HEK293 (cell line): ENCODE measurements at regions not wholly inside any gene's neighbourhood (a gene's known extent, or its start where the extent isn't known, plus 50 kb on each side); places are given as distances from the start of the nearest gene placed in this dataset.

Experiments used
- CTCF ChIP-seq: fragments of 450-650 bp; formaldehyde crosslinking; IDR thresholded peaks from 2 replicates; pipeline ENCODE4 v1.5.1; 2016; ENCODE audit warnings: missing biosample characterization, missing genetic modification characterization
- ZNF133 ChIP-seq: fragments of 450-650 bp; formaldehyde crosslinking; IDR thresholded peaks from 2 replicates; pipeline ENCODE4 v1.5.1; 2016; ENCODE audit warnings: missing biosample characterization, missing genetic modification characterization
- ZNF175 ChIP-seq: fragments of 450-650 bp; formaldehyde crosslinking; IDR thresholded peaks from 2 replicates; pipeline ENCODE4 v1.5.1; 2016; ENCODE audit warnings: missing biosample characterization, missing genetic modification characterization
- ZNF184 ChIP-seq: fragments of 450-650 bp; IDR thresholded peaks from 2 replicates; pipeline ENCODE4 v1.5.1; 2018; ENCODE audit warnings: missing biosample characterization, mild to moderate bottlenecking, missing genetic modification characterization
- TF ChIP-seq, protein P1 (sequence below): fragments of 450-650 bp; formaldehyde crosslinking; IDR thresholded peaks from 2 replicates; pipeline ENCODE4 v1.5.1; 2016; ENCODE audit warnings: missing biosample characterization, missing genetic modification characterization, low read depth

- TF ChIP-seq CTCF (tag by site-specific recombination), result no peak
- TF ChIP-seq, protein P1, sequence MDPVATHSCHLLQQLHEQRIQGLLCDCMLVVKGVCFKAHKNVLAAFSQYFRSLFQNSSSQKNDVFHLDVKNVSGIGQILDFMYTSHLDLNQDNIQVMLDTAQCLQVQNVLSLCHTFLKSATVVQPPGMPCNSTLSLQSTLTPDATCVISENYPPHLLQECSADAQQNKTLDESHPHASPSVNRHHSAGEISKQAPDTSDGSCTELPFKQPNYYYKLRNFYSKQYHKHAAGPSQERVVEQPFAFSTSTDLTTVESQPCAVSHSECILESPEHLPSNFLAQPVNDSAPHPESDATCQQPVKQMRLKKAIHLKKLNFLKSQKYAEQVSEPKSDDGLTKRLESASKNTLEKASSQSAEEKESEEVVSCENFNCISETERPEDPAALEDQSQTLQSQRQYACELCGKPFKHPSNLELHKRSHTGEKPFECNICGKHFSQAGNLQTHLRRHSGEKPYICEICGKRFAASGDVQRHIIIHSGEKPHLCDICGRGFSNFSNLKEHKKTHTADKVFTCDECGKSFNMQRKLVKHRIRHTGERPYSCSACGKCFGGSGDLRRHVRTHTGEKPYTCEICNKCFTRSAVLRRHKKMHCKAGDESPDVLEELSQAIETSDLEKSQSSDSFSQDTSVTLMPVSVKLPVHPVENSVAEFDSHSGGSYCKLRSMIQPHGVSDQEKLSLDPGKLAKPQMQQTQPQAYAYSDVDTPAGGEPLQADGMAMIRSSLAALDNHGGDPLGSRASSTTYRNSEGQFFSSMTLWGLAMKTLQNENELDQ (tag by site-specific recombination), result no peak
- no peak for TF ChIP-seq ZNF184 (tag by site-specific recombination)
- TF ChIP-seq ZNF175 (tag by site-specific recombination), result no peak
- TF ChIP-seq ZNF133, result no peak
Observed at GRCh38 chr4:110737931-110738330, 115.1 kb upstream of the PITX2 start.
